Neural cell (in vitro differentiated cells): ENCODE measurements at regions not wholly inside any gene's neighbourhood (a gene's known extent, or its start where the extent isn't known, plus 50 kb on each side); places are given as distances from the start of the nearest gene placed in this dataset.

Experiments used
- H2AFZ ChIP-seq: fragments of 200-600, 300-800 bp; sonication (generic), shearing (Covaris generic); 2 replicates; pipeline ENCODE4 v1.6.0; 2014; ENCODE audit warnings: low read depth, mild to moderate bottlenecking, antibody characterized with exemption, low read length, moderate library complexity
- H3F3A ChIP-seq: fragments of 200-600 bp; shearing (Covaris generic); 2 replicates; pipeline ENCODE4 v1.6.1; 2016; ENCODE audit warnings: mild to moderate bottlenecking, moderate library complexity, mixed read lengths, antibody characterized with exemption, low read length; ENCODE audit not compliant: insufficient read depth, poor library complexity, severe bottlenecking
- H3K27ac ChIP-seq: fragments of 200-600, 300-800 bp; sonication (generic), shearing (Covaris generic); 2 replicates; pipeline ENCODE4 v1.5.1; 2014; ENCODE audit warnings: mild to moderate bottlenecking, low read length, moderate library complexity
- H3K27me3 ChIP-seq: fragments of 300-800, 200-600 bp; sonication (generic), shearing (Covaris generic); 2 replicates; pipeline ENCODE4 v1.6.0; 2014; ENCODE audit warnings: mild to moderate bottlenecking, low read depth, low read length, moderate library complexity; ENCODE audit not compliant: insufficient read depth
- H3K36me3 ChIP-seq: fragments of 300-800, 200-600 bp; sonication (generic), shearing (Covaris generic); 2 replicates; pipeline ENCODE4 v1.5.1; 2014; ENCODE audit warnings: mild to moderate bottlenecking, antibody characterized with exemption, low read length, moderate library complexity; ENCODE audit not compliant: insufficient read depth
- H3K4me2 ChIP-seq: fragments of 300-800, 200-600 bp; sonication (generic), shearing (Covaris generic); 2 replicates; pipeline ENCODE4 v1.6.0; 2014; ENCODE audit warnings: mild to moderate bottlenecking, low read length
- H3K4me3 ChIP-seq: fragments of 300-800, 200-600 bp; sonication (generic), shearing (Covaris generic); 2 replicates; pipeline ENCODE4 v1.5.1; 2014; ENCODE audit warnings: mild to moderate bottlenecking, low read length, moderate library complexity
- H3K79me2 ChIP-seq: fragments of 200-600 bp; shearing (Covaris generic); replicated peaks from 2 replicates; pipeline ENCODE4 v1.6.0; 2014; ENCODE audit warnings: mild to moderate bottlenecking, low read length, moderate library complexity; ENCODE audit not compliant: insufficient read depth
- H3K9ac ChIP-seq: fragments of 300-800, 200-600 bp; sonication (generic), shearing (Covaris generic); 2 replicates; pipeline ENCODE4 v1.6.1; 2016; ENCODE audit warnings: mild to moderate bottlenecking, low read length, mixed read lengths
- H3K9me2 ChIP-seq: fragments of 200-600 bp; shearing (Covaris generic); 2 replicates; pipeline ENCODE4 v1.6.1; 2016; ENCODE audit warnings: mild to moderate bottlenecking, low read length, mixed read lengths; ENCODE audit not compliant: insufficient read depth
- H3K9me3 ChIP-seq: fragments of 200-600, 300-800 bp; sonication (generic), shearing (Covaris generic); 2 replicates; pipeline ENCODE4 v1.6.1; 2016; ENCODE audit warnings: mild to moderate bottlenecking, mixed run types, low read length, moderate library complexity, mixed read lengths
- H4K20me1 ChIP-seq: fragments of 200-600 bp; shearing (Covaris generic); 2 replicates; pipeline ENCODE4 v1.6.1; 2016; ENCODE audit warnings: mild to moderate bottlenecking, mixed run types; ENCODE audit not compliant: insufficient read depth
- EP300 ChIP-seq: fragments of 450-650 bp; conservative IDR thresholded peaks from 2 replicates; pipeline ENCODE4 v1.6.1; 2014; ENCODE audit warnings: antibody characterized with exemption, mild to moderate bottlenecking, moderate library complexity; ENCODE audit not compliant: poor library complexity, severe bottlenecking
- EZH2 ChIP-seq: fragments of 200-600, 300-800 bp; shearing (Covaris generic), sonication (generic); IDR thresholded peaks from 2 replicates; pipeline ENCODE4 v1.6.1; 2014; ENCODE audit warnings: antibody characterized with exemption, low read length, borderline replicate concordance, mild to moderate bottlenecking; ENCODE audit not compliant: insufficient read depth, poor library complexity, severe bottlenecking
- MXI1 ChIP-seq: fragments of 450-650 bp; conservative IDR thresholded peaks from 2 replicates; pipeline ENCODE4 v1.6.1; 2014; ENCODE audit warnings: antibody characterized with exemption, mild to moderate bottlenecking; ENCODE audit not compliant: poor library complexity, severe bottlenecking
- POLR2AphosphoS5 ChIP-seq: IDR thresholded peaks from 2 replicates; pipeline ENCODE4 v1.6.1; 2012
- RAD21 ChIP-seq: fragments of 450-650 bp; conservative IDR thresholded peaks from 2 replicates; pipeline ENCODE4 v1.6.1; 2014; ENCODE audit warnings: antibody characterized with exemption, mild to moderate bottlenecking, moderate library complexity
- REST ChIP-seq: IDR thresholded peaks from 2 replicates; pipeline ENCODE4 v1.6.1; 2012; ENCODE audit warnings: borderline replicate concordance
- SMC3 ChIP-seq: fragments of 450-650 bp; conservative IDR thresholded peaks from 2 replicates; pipeline ENCODE4 v1.6.1; 2014; ENCODE audit warnings: antibody characterized with exemption, mild to moderate bottlenecking, moderate library complexity; ENCODE audit not compliant: poor library complexity
- TAF1 ChIP-seq: IDR thresholded peaks from 2 replicates; pipeline ENCODE4 v1.6.1; 2012; ENCODE audit warnings: low read depth
- TF ChIP-seq, protein P1 (sequence below): fragments of 450-650 bp; IDR thresholded peaks from 2 replicates; pipeline ENCODE4 v1.5.1; 2014; ENCODE audit warnings: antibody characterized with exemption, mild to moderate bottlenecking, moderate library complexity; ENCODE audit not compliant: poor library complexity, severe bottlenecking

DNA sequence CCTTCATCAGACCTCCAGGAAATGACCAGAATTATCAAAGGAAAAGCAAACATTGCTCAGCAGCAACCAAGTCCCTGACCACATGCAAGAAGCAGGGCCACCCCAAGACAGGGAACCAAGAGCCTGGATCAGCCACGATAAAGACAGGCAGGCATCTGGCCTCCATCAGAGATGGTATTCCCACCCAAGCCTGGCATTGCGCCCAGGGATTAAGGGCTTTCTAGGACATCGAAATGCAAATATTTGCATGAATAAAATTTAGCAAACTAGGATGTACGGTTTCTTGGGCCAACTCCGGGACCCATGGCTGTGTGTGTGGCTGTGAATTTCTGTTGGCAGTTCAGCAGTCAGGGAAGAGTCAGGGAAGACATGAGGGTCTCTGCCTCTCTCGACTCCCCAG lies 241.4 kb upstream of the DYNLRB2 start:
- Histone ChIP-seq H3K79me2 (no peaks in the 10 kb centered on the region), H3K9me3 (no peaks in the 10 kb centered on the region), H3K27ac (no peak overlapping the region), H4K20me1 (no peaks in the 10 kb centered on the region), H3K9ac (no peak overlapping the region), H3K27me3 (no peaks in the 10 kb centered on the region), H3K4me3 (no peak overlapping the region), H3K9me2 (no peaks in the 10 kb centered on the region), H3K4me2 (no peak overlapping the region), H2AFZ (no peak overlapping the region), H3K36me3 (no peaks in the 10 kb centered on the region), H3F3A (no peaks in the 10 kb centered on the region)
- TF ChIP-seq, protein P1, sequence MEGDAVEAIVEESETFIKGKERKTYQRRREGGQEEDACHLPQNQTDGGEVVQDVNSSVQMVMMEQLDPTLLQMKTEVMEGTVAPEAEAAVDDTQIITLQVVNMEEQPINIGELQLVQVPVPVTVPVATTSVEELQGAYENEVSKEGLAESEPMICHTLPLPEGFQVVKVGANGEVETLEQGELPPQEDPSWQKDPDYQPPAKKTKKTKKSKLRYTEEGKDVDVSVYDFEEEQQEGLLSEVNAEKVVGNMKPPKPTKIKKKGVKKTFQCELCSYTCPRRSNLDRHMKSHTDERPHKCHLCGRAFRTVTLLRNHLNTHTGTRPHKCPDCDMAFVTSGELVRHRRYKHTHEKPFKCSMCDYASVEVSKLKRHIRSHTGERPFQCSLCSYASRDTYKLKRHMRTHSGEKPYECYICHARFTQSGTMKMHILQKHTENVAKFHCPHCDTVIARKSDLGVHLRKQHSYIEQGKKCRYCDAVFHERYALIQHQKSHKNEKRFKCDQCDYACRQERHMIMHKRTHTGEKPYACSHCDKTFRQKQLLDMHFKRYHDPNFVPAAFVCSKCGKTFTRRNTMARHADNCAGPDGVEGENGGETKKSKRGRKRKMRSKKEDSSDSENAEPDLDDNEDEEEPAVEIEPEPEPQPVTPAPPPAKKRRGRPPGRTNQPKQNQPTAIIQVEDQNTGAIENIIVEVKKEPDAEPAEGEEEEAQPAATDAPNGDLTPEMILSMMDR = no peak
- no peak for TF ChIP-seq RAD21
- no peak for TF ChIP-seq EZH2
- no peak for TF ChIP-seq SMC3
- TF ChIP-seq EP300 = no peak
- TF ChIP-seq POLR2AphosphoS5 = no peak
- no peak for TF ChIP-seq REST
- no peak for TF ChIP-seq TAF1

- no peak for TF ChIP-seq TAF1
- TF ChIP-seq POLR2AphosphoS5 = no peak
- TF ChIP-seq SMC3 = no peak
- Histone ChIP-seq H3K79me2 (no peaks in the 10 kb centered on the region), H3K27ac (no peak overlapping the region), H3K9me2 (no peaks in the 10 kb centered on the region), H3K4me2 (no peak overlapping the region), H2AFZ (no peak overlapping the region), H3K4me3 (no peak overlapping the region), H3K9me3 (no peaks in the 10 kb centered on the region), H4K20me1 (no peaks in the 10 kb centered on the region), H3K36me3 (no peaks in the 10 kb centered on the region), H3K27me3 (no peaks in the 10 kb centered on the region), H3F3A (no peaks in the 10 kb centered on the region), H3K9ac (no peak overlapping the region)
Measured at GRCh38 chr16:80298676-80299075, 242.1 kb upstream of the DYNLRB2 start.

DNA sequence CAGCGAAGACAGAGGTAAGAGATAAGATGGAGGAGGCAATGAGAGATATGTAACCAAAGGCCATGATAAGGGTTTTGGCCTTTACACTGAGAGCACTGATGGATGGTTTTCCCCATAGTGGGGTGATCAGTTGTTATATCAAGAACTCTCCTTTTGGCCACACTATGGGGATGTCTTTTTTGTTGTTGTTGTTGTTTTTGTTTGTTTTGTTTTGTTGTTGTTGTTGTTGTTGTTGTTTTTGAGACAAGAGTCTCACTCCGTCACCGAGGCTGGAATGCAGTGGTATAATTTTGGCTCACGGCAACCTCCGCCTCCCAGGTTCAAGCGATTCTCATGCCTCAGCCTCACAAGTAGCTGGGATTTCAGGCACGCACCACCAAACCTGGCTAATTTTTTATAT lies 244.8 kb upstream of the DYNLRB2 start:
- Histone ChIP-seq H3K9ac (no peak overlapping the region), H2AFZ (no peak overlapping the region), H4K20me1 (no peaks in the 10 kb centered on the region), H3K4me3 (no peak overlapping the region), H3K36me3 (no peaks in the 10 kb centered on the region), H3K27ac (no peak overlapping the region), H3K79me2 (no peaks in the 10 kb centered on the region), H3K4me2 (no peak overlapping the region), H3K27me3 (no peaks in the 10 kb centered on the region), H3F3A (no peaks in the 10 kb centered on the region), H3K9me2 (no peaks in the 10 kb centered on the region), H3K9me3 (no peaks in the 10 kb centered on the region)
- TF ChIP-seq TAF1 (no peak), POLR2AphosphoS5 (no peak), SMC3 (no peak), MXI1 (no peak), EP300 (no peak), REST (no peak), EZH2 (no peak)
- TF ChIP-seq, protein P1 = no peak
